Parathyroid adenoma (tissue), 2 donors: ENCODE measurements at regions not wholly inside any gene's neighbourhood (a gene's known extent, or its start where the extent isn't known, plus 50 kb on each side); places are given as distances from the start of the nearest gene placed in this dataset.

Experiments
- H2AFZ ChIP-seq: fragments of 300-600 bp; sonication (generic); one replicate; pipeline ENCODE4 v1.7.0; 2017; ENCODE audit warnings: antibody characterized with exemption, mild to moderate bottlenecking
- H3K27ac ChIP-seq: fragments of 300-600 bp; sonication (generic); one replicate; pipeline ENCODE4 v1.7.0; 2017
- H3K27me3 ChIP-seq: fragments of 300-600 bp; sonication (generic); one replicate; pipeline ENCODE4 v1.7.0; 2017; ENCODE audit warnings: low read length; ENCODE audit not compliant: control insufficient read depth, insufficient read depth
- H3K36me3 ChIP-seq: fragments of 300-600 bp; sonication (generic); one replicate; pipeline ENCODE4 v1.7.0; 2017; ENCODE audit warnings: low read length; ENCODE audit not compliant: control insufficient read depth, insufficient read depth
- H3K4me1 ChIP-seq: fragments of 300-600 bp; sonication (generic); one replicate; pipeline ENCODE4 v1.7.0; 2017; ENCODE audit warnings: control low read depth
- H3K4me2 ChIP-seq: fragments of 300-600 bp; sonication (generic); one replicate; pipeline ENCODE4 v1.7.0; 2017; ENCODE audit warnings: low read length
- H3K4me3 ChIP-seq: fragments of 300-600 bp; sonication (generic); one replicate; pipeline ENCODE4 v1.7.0; 2017; ENCODE audit warnings: low read depth, low read length
- H3K79me2 ChIP-seq: fragments of 300-600 bp; sonication (generic); one replicate; pipeline ENCODE4 v1.7.0; 2017; ENCODE audit warnings: control low read depth
- H3K9ac ChIP-seq: fragments of 300-600 bp; sonication (generic); one replicate; pipeline ENCODE4 v1.7.0; 2017; ENCODE audit warnings: mild to moderate bottlenecking
- H3K9me3 ChIP-seq: fragments of 300-600 bp; sonication (generic); one replicate; pipeline ENCODE4 v1.7.0; 2017; ENCODE audit warnings: low read length; ENCODE audit not compliant: control insufficient read depth
- TF ChIP-seq, protein P1 (sequence below): fragments of 300-600 bp; sonication (generic); IDR thresholded peaks from one replicate; pipeline ENCODE4 v1.7.0; 2017; ENCODE audit warnings: antibody characterized with exemption, mild to moderate bottlenecking
- donor health status: primary hyperparathyroidism.

DNA sequence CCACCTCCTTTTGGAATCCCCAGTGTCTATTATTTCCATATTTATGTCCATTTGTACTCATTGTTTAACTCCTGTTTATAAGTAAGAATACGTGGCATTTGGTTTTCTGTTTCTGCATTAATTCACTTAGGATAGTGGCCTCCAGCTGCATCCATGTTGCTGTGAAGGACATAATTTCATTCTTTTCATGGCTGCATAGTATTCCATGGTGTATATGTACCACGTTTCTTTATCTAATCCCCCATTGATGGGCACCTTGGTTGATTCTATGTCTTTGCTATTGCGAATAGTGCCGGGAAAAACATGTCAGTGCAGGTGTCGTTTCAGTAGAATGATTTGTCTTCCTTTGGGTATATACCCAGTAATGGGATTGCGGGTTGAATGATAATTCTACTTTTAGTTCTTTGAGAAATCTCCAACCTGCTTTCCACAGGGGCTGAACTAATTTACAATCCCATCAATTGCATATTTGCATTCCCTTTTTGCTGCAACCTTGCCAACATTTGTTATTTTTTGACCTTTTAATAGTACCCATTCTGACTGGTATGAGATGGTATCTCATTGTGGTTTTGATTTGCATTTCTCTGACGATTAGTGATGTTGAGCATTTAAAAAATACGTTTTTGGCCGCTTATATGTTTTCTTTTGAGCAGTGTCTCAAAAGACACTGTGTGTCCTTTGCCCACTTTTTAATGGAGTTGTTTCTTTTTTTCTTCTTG lies 373.2 kb upstream of the TNRC6C start:
- Histone ChIP-seq H3K9ac (no peak overlapping the region), H2AFZ (no peak overlapping the region), H3K4me2 (no peak overlapping the region), H3K79me2 (no peaks in the 10 kb centered on the region), H3K27me3 (no peaks in the 10 kb centered on the region), H3K27ac (no peak overlapping the region), H3K9me3 (no peaks in the 10 kb centered on the region), H3K4me3 (no peak overlapping the region), H3K4me1 (no peaks in the 10 kb centered on the region), H3K36me3 (no peaks in the 10 kb centered on the region)
- TF ChIP-seq, protein P1, sequence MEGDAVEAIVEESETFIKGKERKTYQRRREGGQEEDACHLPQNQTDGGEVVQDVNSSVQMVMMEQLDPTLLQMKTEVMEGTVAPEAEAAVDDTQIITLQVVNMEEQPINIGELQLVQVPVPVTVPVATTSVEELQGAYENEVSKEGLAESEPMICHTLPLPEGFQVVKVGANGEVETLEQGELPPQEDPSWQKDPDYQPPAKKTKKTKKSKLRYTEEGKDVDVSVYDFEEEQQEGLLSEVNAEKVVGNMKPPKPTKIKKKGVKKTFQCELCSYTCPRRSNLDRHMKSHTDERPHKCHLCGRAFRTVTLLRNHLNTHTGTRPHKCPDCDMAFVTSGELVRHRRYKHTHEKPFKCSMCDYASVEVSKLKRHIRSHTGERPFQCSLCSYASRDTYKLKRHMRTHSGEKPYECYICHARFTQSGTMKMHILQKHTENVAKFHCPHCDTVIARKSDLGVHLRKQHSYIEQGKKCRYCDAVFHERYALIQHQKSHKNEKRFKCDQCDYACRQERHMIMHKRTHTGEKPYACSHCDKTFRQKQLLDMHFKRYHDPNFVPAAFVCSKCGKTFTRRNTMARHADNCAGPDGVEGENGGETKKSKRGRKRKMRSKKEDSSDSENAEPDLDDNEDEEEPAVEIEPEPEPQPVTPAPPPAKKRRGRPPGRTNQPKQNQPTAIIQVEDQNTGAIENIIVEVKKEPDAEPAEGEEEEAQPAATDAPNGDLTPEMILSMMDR = no peak

DNA sequence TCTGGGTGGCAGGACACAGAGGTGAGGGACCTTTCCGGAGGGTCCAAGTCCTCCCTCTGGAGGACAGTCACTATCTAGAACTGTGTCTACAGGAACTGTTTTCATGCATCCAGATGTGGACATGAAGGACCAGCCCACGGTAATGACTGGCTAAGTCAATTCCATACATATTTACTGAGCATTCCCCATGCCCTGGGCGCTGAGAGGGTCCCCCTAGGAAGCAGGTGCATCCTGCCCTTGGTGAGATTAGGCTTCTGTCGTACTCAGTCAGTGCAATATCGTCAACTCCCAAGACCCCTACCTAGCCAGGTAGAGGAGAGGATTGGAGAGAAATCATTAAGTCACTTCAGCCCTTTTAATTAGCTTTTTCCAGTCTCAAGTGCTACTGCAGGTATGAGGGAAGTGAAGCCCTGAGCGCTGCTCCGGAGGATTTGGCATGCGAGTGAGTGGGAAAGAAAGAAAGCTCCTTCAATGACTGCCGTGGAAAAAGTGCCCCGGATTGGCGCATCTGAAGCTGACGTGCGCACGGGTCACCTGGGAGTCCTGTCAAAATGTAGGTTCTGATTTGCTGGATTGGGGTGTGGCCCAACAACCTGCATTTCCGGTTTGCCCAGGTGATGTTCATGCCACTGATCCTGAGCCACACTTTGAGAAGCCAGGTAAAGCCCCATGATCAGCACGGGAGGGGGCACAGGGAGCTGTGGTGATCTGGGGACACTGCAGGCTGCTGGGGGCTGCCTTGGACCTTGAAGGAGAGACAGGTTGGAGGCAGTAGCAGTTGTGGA lies 367.4 kb upstream of the TNRC6C start:
- no peak overlapping the region for H3K4me3 ChIP-seq
- no peaks in the 10 kb centered on the region for H3K79me2 ChIP-seq
- no peak overlapping the region for H3K4me2 ChIP-seq
- no peak overlapping the region for H3K9ac ChIP-seq
- H3K4me1 ChIP-seq = no peaks in the 10 kb centered on the region
- H3K36me3 ChIP-seq = no peaks in the 10 kb centered on the region
- no peak overlapping the region for H2AFZ ChIP-seq
- no peak overlapping the region for H3K27ac ChIP-seq
- H3K9me3 ChIP-seq = no peaks in the 10 kb centered on the region
- TF ChIP-seq, protein P1 = no peak
- no peaks in the 10 kb centered on the region for H3K27me3 ChIP-seq

DNA sequence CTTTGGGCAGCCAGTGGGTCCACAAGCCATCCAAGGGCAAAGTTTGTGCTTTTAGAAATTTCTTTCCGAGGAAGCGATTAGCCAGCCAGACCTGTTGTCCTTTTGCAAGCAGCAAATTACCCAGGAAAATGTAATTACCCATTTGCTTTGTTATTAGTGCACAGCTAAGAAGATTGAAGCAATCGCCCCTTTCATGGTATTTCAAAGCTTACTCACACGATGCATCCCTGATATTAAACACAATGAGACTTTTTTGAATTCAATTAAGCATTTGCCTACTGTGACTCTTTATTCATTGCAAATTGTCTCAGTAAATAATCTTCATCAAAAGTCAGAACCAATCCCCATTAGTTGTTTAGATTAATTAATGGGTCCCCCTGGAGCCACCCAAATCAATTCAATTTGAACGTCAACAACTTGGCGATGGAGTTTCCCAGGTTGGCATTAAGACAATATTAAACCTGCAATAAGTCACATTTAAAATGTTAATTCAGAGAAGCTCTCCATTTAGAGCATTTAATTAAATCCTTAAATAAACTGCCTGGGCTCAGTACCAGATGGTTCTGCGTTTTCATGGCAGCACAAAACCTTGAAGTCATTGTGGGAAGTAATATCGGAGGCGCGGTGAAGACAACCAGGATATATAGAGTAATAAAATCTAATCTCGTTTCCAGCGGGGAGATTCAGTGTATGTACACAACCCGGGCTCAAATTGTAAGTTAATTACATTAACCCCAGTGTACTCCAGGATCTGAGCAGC lies 366.2 kb upstream of the TNRC6C start:
- no peaks in the 10 kb centered on the region for H3K4me1 ChIP-seq
- no peaks in the 10 kb centered on the region for H3K36me3 ChIP-seq
- TF ChIP-seq, protein P1 = no peak
- no peaks in the 10 kb centered on the region for H3K79me2 ChIP-seq
- H2AFZ ChIP-seq = no peak overlapping the region
- no peaks in the 10 kb centered on the region for H3K9me3 ChIP-seq
- no peak overlapping the region for H3K27ac ChIP-seq
- no peak overlapping the region for H3K4me3 ChIP-seq
- no peak overlapping the region for H3K9ac ChIP-seq
- no peak overlapping the region for H3K4me2 ChIP-seq
- H3K27me3 ChIP-seq = no peaks in the 10 kb centered on the region

DNA sequence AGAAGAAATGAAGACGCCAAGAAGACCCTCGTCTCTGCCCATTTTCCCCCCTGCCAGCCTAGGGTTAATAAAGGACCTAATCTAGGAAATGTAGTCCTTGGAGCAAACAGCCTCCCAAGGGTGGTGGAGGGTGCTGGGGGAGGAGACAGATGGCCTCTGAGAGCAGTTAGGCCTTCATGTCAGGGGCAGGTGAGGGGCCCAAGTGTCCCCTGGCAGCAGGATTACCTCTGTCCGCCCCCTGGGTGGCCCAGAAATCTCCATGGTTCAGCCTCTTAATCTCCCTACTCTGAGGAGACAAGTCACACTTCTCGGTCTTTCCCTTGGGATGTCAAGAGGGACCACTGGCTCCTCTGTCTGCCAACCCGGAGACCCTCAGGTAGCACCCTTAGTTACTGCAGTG lies 365.4 kb upstream of the TNRC6C start:
- Histone ChIP-seq H3K36me3 (no peaks in the 10 kb centered on the region), H3K4me3 (no peak overlapping the region), H3K79me2 (no peaks in the 10 kb centered on the region), H3K9me3 (no peaks in the 10 kb centered on the region), H3K4me1 (no peaks in the 10 kb centered on the region), H3K27me3 (no peaks in the 10 kb centered on the region), H3K4me2 (no peak overlapping the region), H2AFZ (no peak overlapping the region), H3K9ac (no peak overlapping the region), H3K27ac (no peak overlapping the region)
- TF ChIP-seq, protein P1 = no peak
